HepG2 (cell line): ENCODE measurements at regions not wholly inside any gene's neighbourhood (a gene's known extent, or its start where the extent isn't known, plus 50 kb on each side); places are given as distances from the start of the nearest gene placed in this dataset.

Experiments
- ATAC-seq: fragments of 200-7000 bp; cut with Tn5 transposase; 3 replicates; pipeline ENCODE4 v1.9.1; 2020; ENCODE audit warnings: mild to moderate bottlenecking, moderate library complexity
- BruUV-seq: library from RNA; stranded (reverse); fragments of 400-500 nt; replicated peaks from 2 replicates; lab custom pipeline; 2021; lab: Mats Ljungman, UMichigan
- CTCF ChIA-PET: fragments of 300-600 bp; formaldehyde crosslinking; extraction: SDS; loops from one replicate; lab custom pipeline; 2021; ENCODE audit warnings: low total read pairs, inconsistent platforms, low intra/inter-chr PET ratio; lab: Yijun Ruan, JAX
- POLR2A ChIA-PET: fragments of 350-600 bp; sonication (Branson Sonifier 250); formaldehyde crosslinking; loops from one replicate; lab custom pipeline; 2020; ENCODE audit warnings: antibody characterized with exemption, inconsistent platforms; lab: Yijun Ruan, JAX
- DNase-seq: peaks from one replicate; pipeline ENCODE4 v3.0.0-alpha.2; 2015; ENCODE audit warnings: low spot score
- FAIRE-seq: peaks from 3 replicates; lab custom pipeline; 2011; peaks lifted over from hg19 to GRCh38; lab: Jason Lieb, UNC
- H2AFZ ChIP-seq: one replicate; pipeline ENCODE4 v1.6.1; 2011; ENCODE audit warnings: low read length, inconsistent platforms
- H3K27ac ChIP-seq: fragments of 300-600 bp; 3 replicates; pipeline ENCODE4 v1.8.0; 2011; ENCODE audit warnings: mixed run types, mild to moderate bottlenecking, mixed read lengths, low read length, inconsistent platforms; ENCODE audit not compliant: insufficient read depth; ENCODE audit errors: extremely low read length
- H3K27me3 ChIP-seq, 2 experiments: fragments of 200-600 bp in 1 of 2; 2 replicates in 1 of 2; 3 replicates in 1 of 2; pipeline versions ENCODE4 v1.6.0 to v1.8.0; 2011; ENCODE audit warnings: low read length in 2 of 2, mild to moderate bottlenecking in 2 of 2, moderate library complexity in 2 of 2, inconsistent platforms in 1 of 2; ENCODE audit not compliant: insufficient read depth in 2 of 2, control insufficient read depth in 1 of 2
- H3K36me3 ChIP-seq, 2 experiments: fragments of 200-600 bp in 1 of 2; replicated peaks in 1 of 2; 2 replicates in 1 of 2; 3 replicates in 1 of 2; pipeline versions ENCODE4 v1.5.1 to v1.8.0; 2011; ENCODE audit warnings: low read length in 2 of 2, inconsistent platforms in 1 of 2; ENCODE audit not compliant: insufficient read depth in 2 of 2, control insufficient read depth in 1 of 2
- H3K4me1 ChIP-seq: 2 replicates; pipeline ENCODE4 v1.5.1; 2012; ENCODE audit warnings: low read length, inconsistent platforms; ENCODE audit not compliant: insufficient read depth
- H3K4me2 ChIP-seq: 2 replicates; pipeline ENCODE4 v1.6.0; 2011; ENCODE audit warnings: low read depth, low read length, inconsistent platforms
- H3K4me3 ChIP-seq, 3 experiments: fragments of 200-600 bp in 1 of 3; sonication (generic), shearing (Covaris generic) in 1 of 3; replicated peaks in 1 of 3; 2 replicates each; pipeline ENCODE4 v1.5.1; 2011 to 2016; ENCODE audit warnings: low read length in 3 of 3, inconsistent platforms in 2 of 3, low read depth in 2 of 3, mild to moderate bottlenecking in 2 of 3, control low read depth in 1 of 3, mixed read lengths in 1 of 3; ENCODE audit not compliant: insufficient read depth in 1 of 3
- H3K79me2 ChIP-seq: one replicate; pipeline ENCODE4 v1.6.1; 2011; ENCODE audit warnings: low read length, inconsistent platforms; ENCODE audit not compliant: insufficient read depth
- H3K9ac ChIP-seq: 2 replicates; pipeline ENCODE4 v1.6.0; 2011; ENCODE audit warnings: mild to moderate bottlenecking, low read depth, low read length, inconsistent platforms; ENCODE audit not compliant: insufficient read depth
- H3K9me3 ChIP-seq: 2 replicates; pipeline ENCODE4 v1.5.1; 2012; ENCODE audit warnings: mild to moderate bottlenecking, low read length
- H4K20me1 ChIP-seq: 2 replicates; pipeline ENCODE4 v1.6.0; 2011; ENCODE audit warnings: inconsistent platforms, mild to moderate bottlenecking, low read length, moderate library complexity; ENCODE audit not compliant: insufficient read depth
- DNMT3B ChIP-seq: conservative IDR thresholded peaks from 2 replicates; pipeline ENCODE4 v1.6.1; 2016; ENCODE audit warnings: missing biosample characterization, control low read depth
- KLF11 ChIP-seq: IDR thresholded peaks from 2 replicates; pipeline ENCODE4 v1.6.1; 2016; ENCODE audit warnings: missing compliant biosample characterization
- WIZ ChIP-seq: sonication (generic); formaldehyde crosslinking; IDR thresholded peaks from 2 replicates; pipeline ENCODE4 v1.5.1; 2020; ENCODE audit warnings: mild to moderate bottlenecking, missing genetic modification reagents
- ZNF275 ChIP-seq: sonication (generic); formaldehyde crosslinking; IDR thresholded peaks from 2 replicates; pipeline ENCODE4 v1.8.0; 2022; ENCODE audit warnings: missing genetic modification reagents, mild to moderate bottlenecking, inconsistent platforms, borderline replicate concordance
- ZNF512B ChIP-seq: sonication (generic); formaldehyde crosslinking; IDR thresholded peaks from 2 replicates; pipeline ENCODE4 v1.5.1; 2020; ENCODE audit warnings: missing genetic modification reagents, mild to moderate bottlenecking, borderline replicate concordance
- ZNF576 ChIP-seq: sonication (generic); formaldehyde crosslinking; IDR thresholded peaks from 2 replicates; pipeline ENCODE4 v1.4.0; 2020; ENCODE audit warnings: mild to moderate bottlenecking, missing genetic modification reagents
- WGBS: methylation state at CpG from one replicate; pipeline ENCODE4 v1.1.6; 2017; ENCODE audit warnings: low lambda C conversion rate; 5-methylcytosine and 5-hydroxymethylcytosine counted together
- in situ Hi-C: cut with HindIII; loops from 2 replicates; pipeline ENCODE4 v1.10.0; 2017; ENCODE audit warnings: low pct_unique_long_range_greater_than_20kb; ENCODE audit not compliant: extremely low pct_ligation_motif_present
- intact Hi-C: fragments of 100-400 bp; cut with micrococcal nuclease; formaldehyde crosslinking; loops from one replicate; pipeline ENCODE4 v1.10.0; 2022; ENCODE audit not compliant: unreplicated experiment

- POLR2A ChIA-PET, result interaction anchor here (1.0 to 1.2 kb wide), 2 partner anchors 146 to 341 kb away, joined by 4 to 5 read pairs; no protein-coding TSS in a partner anchor
- no peak for FAIRE-seq
These were observed 153.8 kb downstream of the LRIG3 start for GRCh38 chr12:58766513-58766870.

More at GRCh38 chr12:58766513-58766870, 153.8 kb downstream of the LRIG3 start:
- peak overlapping the region; percentile 73 for H3K4me2 ChIP-seq
- intact Hi-C loops, result loop anchor here (2.0 kb wide), 1 partner anchor 154 kb away; the partner anchor contains the start of gene LRIG3
- WGBS, result 36% methylated on average over 3 of the region's 3 CpGs
- peaks cover 60% of the 10 kb centered on the region for H3K4me1 ChIP-seq
- 0 out of 2 replicates have a peak, but pooled peaks have one; percentile 13 for TF ChIP-seq ZNF275
- TF ChIP-seq KLF11 (CRISPR knock-in tag), result no peak
- 0 out of 2 replicates have a peak, but pooled peaks have one; percentile 46 for TF ChIP-seq WIZ (CRISPR knock-in tag)
- no peak for TF ChIP-seq DNMT3B (CRISPR knock-in tag)
- no peak for TF ChIP-seq ZNF576 (CRISPR knock-in tag)
- 0 out of 2 replicates have a peak, but pooled peaks have one; percentile 23 for TF ChIP-seq ZNF512B (CRISPR knock-in tag)
- TF ChIP-seq, all 625 proteins: peak for 3
- peak overlapping the region; percentile 77 for H3K9ac ChIP-seq
- peak overlapping the region; percentile 98 for H3K27ac ChIP-seq
- in situ Hi-C loops, result no loop called here
- CTCF ChIA-PET, result no interaction called here
- TSS peak; percentile 80 for BruUV-seq
- H2AFZ ChIP-seq, result no peak overlapping the region
- peak overlapping the region; percentile 10 to 43 (median 17); a peak in 3 of 6 replicates for H3K4me3 ChIP-seq
- H4K20me1 ChIP-seq, result no peaks in the 10 kb centered on the region
- H3K27me3 ChIP-seq, result no peaks in the 10 kb centered on the region
- H3K9me3 ChIP-seq, result no peaks in the 10 kb centered on the region
- no peak for ATAC-seq
- DNase-seq, result peak; percentile 9
- H3K36me3 ChIP-seq, result no peaks in the 10 kb centered on the region
- no peaks in the 10 kb centered on the region for H3K79me2 ChIP-seq
